IPS-15b (cell line): ENCODE measurements at regions not wholly inside any gene's neighbourhood (a gene's known extent, or its start where the extent isn't known, plus 50 kb on each side); places are given as distances from the start of the nearest gene placed in this dataset.
"Not testable (repeated sequence)": the region's sequence is repeated elsewhere in the genome, so short reads cannot be mapped to it uniquely, and the experiment has no call there.

Source experiments
- H3K27me3 ChIP-seq: one replicate; pipeline ENCODE4 v1.6.1; 2013; ENCODE audit warnings: low read length; ENCODE audit not compliant: control insufficient read depth, insufficient read depth
- H3K36me3 ChIP-seq: one replicate; pipeline ENCODE4 v1.6.1; 2013; ENCODE audit warnings: low read length; ENCODE audit not compliant: control insufficient read depth, insufficient read depth
- H3K4me1 ChIP-seq: one replicate; pipeline ENCODE4 v1.6.1; 2013; ENCODE audit warnings: mild to moderate bottlenecking, low read length; ENCODE audit not compliant: control insufficient read depth, insufficient read depth
- H3K4me3 ChIP-seq: one replicate; pipeline ENCODE4 v1.5.1; 2013; ENCODE audit warnings: low read depth, low read length
- H3K9ac ChIP-seq: one replicate; pipeline ENCODE4 v1.6.1; 2013; ENCODE audit warnings: low read depth, mild to moderate bottlenecking, low read length
- H3K9me3 ChIP-seq: one replicate; pipeline ENCODE4 v1.6.1; 2013; ENCODE audit warnings: mild to moderate bottlenecking, low read length; ENCODE audit not compliant: control insufficient read depth, insufficient read depth

- H3K4me3 ChIP-seq, H3K4me1 ChIP-seq, H3K9ac ChIP-seq, H3K27me3 ChIP-seq, H3K9me3 ChIP-seq, H3K36me3 ChIP-seq: not testable (repeated sequence)
Observed at GRCh38 chr17:27197505-27197904, 96.4 kb upstream of the WSB1 start.

- no peak overlapping the region for H3K9ac ChIP-seq
- H3K4me3 ChIP-seq = no peak overlapping the region
- H3K4me1 ChIP-seq = no peaks in the 10 kb centered on the region
- H3K9me3 ChIP-seq = peaks cover 6% of the 10 kb centered on the region
- H3K36me3 ChIP-seq = no peaks in the 10 kb centered on the region
- no peaks in the 10 kb centered on the region for H3K27me3 ChIP-seq
Observed at GRCh38 chr17:27199948-27200347, 94.0 kb upstream of the WSB1 start.

- no peaks in the 10 kb centered on the region for H3K4me1 ChIP-seq
- no peak overlapping the region for H3K9ac ChIP-seq
- H3K36me3 ChIP-seq = no peaks in the 10 kb centered on the region
- H3K27me3 ChIP-seq = no peaks in the 10 kb centered on the region
- no peak overlapping the region for H3K4me3 ChIP-seq
- H3K9me3 ChIP-seq = peaks cover 6% of the 10 kb centered on the region
Observed at GRCh38 chr17:27200476-27200875, 93.4 kb upstream of the WSB1 start.

- no peak overlapping the region for H3K9ac ChIP-seq
- H3K9me3 ChIP-seq = peaks cover 6% of the 10 kb centered on the region
Observed at GRCh38 chr17:27203241-27203640, 90.7 kb upstream of the WSB1 start.

GRCh38 chr17:27206447-27206846 lies 87.5 kb upstream of the WSB1 start:
- no peak overlapping the region for H3K4me3 ChIP-seq
- H3K4me1 ChIP-seq = no peaks in the 10 kb centered on the region
- no peak overlapping the region for H3K9ac ChIP-seq

More at GRCh38 chr17:27203241-27203640, 90.7 kb upstream of the WSB1 start:
- Histone ChIP-seq H3K4me3 (no peak overlapping the region), H3K27me3 (no peaks in the 10 kb centered on the region), H3K4me1 (no peaks in the 10 kb centered on the region), H3K36me3 (no peaks in the 10 kb centered on the region)

GRCh38 chr17:27207073-27207513 lies 86.8 kb upstream of the WSB1 start:
- peaks cover 3% of the 10 kb centered on the region for H3K9me3 ChIP-seq
- no peaks in the 10 kb centered on the region for H3K36me3 ChIP-seq
- no peak overlapping the region for H3K9ac ChIP-seq
- H3K4me1 ChIP-seq = no peaks in the 10 kb centered on the region
- H3K27me3 ChIP-seq = no peaks in the 10 kb centered on the region
- no peak overlapping the region for H3K4me3 ChIP-seq

More at GRCh38 chr17:27206447-27206846, 87.5 kb upstream of the WSB1 start:
- H3K27me3 ChIP-seq = no peaks in the 10 kb centered on the region
- no peaks in the 10 kb centered on the region for H3K36me3 ChIP-seq
- peaks cover 3% of the 10 kb centered on the region for H3K9me3 ChIP-seq

GRCh38 chr17:27208370-27208769 lies 85.5 kb upstream of the WSB1 start:
- H3K9me3 ChIP-seq, H3K9ac ChIP-seq, H3K27me3 ChIP-seq, H3K4me3 ChIP-seq, H3K4me1 ChIP-seq, H3K36me3 ChIP-seq: not testable (repeated sequence)

- H3K9ac ChIP-seq = no peak overlapping the region
Observed at GRCh38 chr17:27209316-27209715, 84.6 kb upstream of the WSB1 start.

GRCh38 chr17:27210809-27211208 lies 83.1 kb upstream of the WSB1 start:
- H3K9me3 ChIP-seq, H3K36me3 ChIP-seq, H3K9ac ChIP-seq, H3K27me3 ChIP-seq, H3K4me3 ChIP-seq, H3K4me1 ChIP-seq: not testable (repeated sequence)

More at GRCh38 chr17:27209316-27209715, 84.6 kb upstream of the WSB1 start:
- Histone ChIP-seq H3K4me3 (no peak overlapping the region), H3K4me1 (no peaks in the 10 kb centered on the region), H3K9me3 (no peaks in the 10 kb centered on the region), H3K36me3 (no peaks in the 10 kb centered on the region), H3K27me3 (no peaks in the 10 kb centered on the region)

GRCh38 chr17:27216836-27217235 lies 77.1 kb upstream of the WSB1 start:
- Histone ChIP-seq H3K9me3 (peaks cover 9% of the 10 kb centered on the region), H3K4me3 (no peak overlapping the region), H3K36me3 (no peaks in the 10 kb centered on the region), H3K9ac (no peak overlapping the region), H3K27me3 (no peaks in the 10 kb centered on the region), H3K4me1 (no peaks in the 10 kb centered on the region)

- Histone ChIP-seq H3K36me3 (no peaks in the 10 kb centered on the region), H3K4me3 (no peak overlapping the region), H3K9me3 (peaks cover 9% of the 10 kb centered on the region), H3K9ac (no peak overlapping the region), H3K27me3 (no peaks in the 10 kb centered on the region), H3K4me1 (no peaks in the 10 kb centered on the region)
Observed at GRCh38 chr17:27217631-27218030, 76.3 kb upstream of the WSB1 start.

GRCh38 chr17:27218041-27218440 lies 75.9 kb upstream of the WSB1 start:
- H3K27me3 ChIP-seq = no peaks in the 10 kb centered on the region
- H3K4me1 ChIP-seq = no peaks in the 10 kb centered on the region
- H3K9ac ChIP-seq = no peak overlapping the region
- no peaks in the 10 kb centered on the region for H3K36me3 ChIP-seq
- H3K9me3 ChIP-seq = peaks cover 9% of the 10 kb centered on the region
- H3K4me3 ChIP-seq = no peak overlapping the region
